SK-N-MC (cell line): ENCODE measurements at regions not wholly inside any gene's neighbourhood (a gene's known extent, or its start where the extent isn't known, plus 50 kb on each side); places are given as distances from the start of the nearest gene placed in this dataset.

ENCODE experiments used
- EZH2 ChIP-seq: fragments of 200-600 bp; sonication (generic); IDR thresholded peaks from one replicate; pipeline ENCODE4 v1.6.1; 2017; ENCODE audit warnings: antibody characterized with exemption
- POLR2AphosphoS5 ChIP-seq: IDR thresholded peaks from 2 replicates; pipeline ENCODE4 v1.6.1; 2012; ENCODE audit warnings: mild to moderate bottlenecking, low read depth, low read length, borderline replicate concordance

DNA sequence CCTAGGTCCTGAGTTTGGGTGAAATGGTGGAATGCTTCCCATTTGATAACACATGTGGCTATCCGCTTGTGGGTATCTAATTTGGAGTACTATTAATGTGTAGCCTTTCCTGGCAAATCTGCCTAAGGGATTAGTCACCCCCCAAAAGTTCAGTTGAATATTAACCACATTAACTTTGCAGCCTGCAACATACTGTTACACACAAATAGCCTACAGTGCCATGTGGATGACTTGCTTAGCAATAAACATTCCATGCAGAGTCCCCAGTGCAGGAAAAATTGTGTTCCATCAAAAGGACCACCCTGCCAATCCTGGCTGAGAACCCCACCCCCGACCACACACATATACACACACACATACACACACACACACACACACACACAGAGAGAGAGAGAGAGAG is 303.3 kb upstream of the ESRRG start:
- TF ChIP-seq EZH2 = no peak
- TF ChIP-seq POLR2AphosphoS5 = no peak
